Kidney (tissue), 13 donors: ENCODE measurements at regions not wholly inside any gene's neighbourhood (a gene's known extent, or its start where the extent isn't known, plus 50 kb on each side); places are given as distances from the start of the nearest gene placed in this dataset.

Experiments used
- DNase-seq, 5 donors: peaks; one replicate each; pipeline ENCODE4 v3.0.0-alpha.2; 2013 to 2020
- FAIRE-seq: peaks from 2 replicates; lab custom pipeline; 2012; peaks lifted over from hg19 to GRCh38; lab: Jason Lieb, UNC
- H3K27ac ChIP-seq, 2 donors: one replicate each; pipeline ENCODE4 v1.7.0; 2013; ENCODE audit warnings: low read depth in 2 of 2, low read length in 2 of 2, inconsistent platforms in 1 of 2
- H3K27me3 ChIP-seq: one replicate; pipeline ENCODE4 v1.7.1; 2013; ENCODE audit warnings: low read length, inconsistent platforms; ENCODE audit not compliant: control insufficient read depth, insufficient read depth
- H3K36me3 ChIP-seq, 3 donors: one replicate each; pipeline versions ENCODE4 v1.7.0 to v1.7.1; 2013; ENCODE audit warnings: low read length in 3 of 3, control low read depth in 1 of 3, inconsistent platforms in 1 of 3; ENCODE audit not compliant: insufficient read depth in 3 of 3, control insufficient read depth in 2 of 3
- H3K4me1 ChIP-seq, 3 donors: one replicate each; pipeline versions ENCODE4 v1.7.0 to v1.7.1; 2013; ENCODE audit warnings: low read length in 3 of 3, inconsistent platforms in 1 of 3, low read depth in 1 of 3; ENCODE audit not compliant: control insufficient read depth in 2 of 3, insufficient read depth in 2 of 3
- H3K4me3 ChIP-seq, 3 donors: one replicate each; pipeline versions ENCODE4 v1.7.0 to v1.8.1; 2013; ENCODE audit warnings: low read length in 3 of 3, control low read depth in 1 of 3, inconsistent platforms in 1 of 3
- H3K9ac ChIP-seq, 3 donors: one replicate each; pipeline versions ENCODE4 v1.7.0 to v1.7.1; 2013; ENCODE audit warnings: low read length in 3 of 3, control low read depth in 1 of 3, inconsistent platforms in 1 of 3
- H3K9me3 ChIP-seq, 3 donors: one replicate each; pipeline versions ENCODE4 v1.7.0 to v1.7.1; 2013; ENCODE audit warnings: low read length in 3 of 3, control low read depth in 1 of 3, inconsistent platforms in 1 of 3; ENCODE audit not compliant: control insufficient read depth in 2 of 3, insufficient read depth in 1 of 3
- CTCF ChIP-seq: IDR thresholded peaks from 3 replicates; pipeline ENCODE4 v1.5.1; 2012; ENCODE audit warnings: mild to moderate bottlenecking, moderate library complexity, borderline replicate concordance; ENCODE audit not compliant: insufficient read depth; ENCODE audit errors: extremely low read depth
- intact Hi-C: fragments of 100-400 bp; cut with DNase I; formaldehyde crosslinking; loops from one replicate; pipeline ENCODE4 v1.11.1; 2022
- donor health status: control.
- donor health status: control.
- donor health status: control.
- donor health status: control.
- donor health status: control.
- donor health status: DM: yes; HTN: yes; CAD: no.
- donor health status: Normal renal cell carcinoma (clear cell type).

GRCh38 chr4:186017801-186018200 lies 51.2 kb upstream of the TLR3 start:
- H3K36me3 ChIP-seq = no peaks in the 10 kb centered on the region
- peaks cover 0 to 2% (median 0%) of the 10 kb centered on the region in 3 donors for H3K4me1 ChIP-seq
- H3K27ac ChIP-seq = no peak overlapping the region
- H3K9me3 ChIP-seq = no peaks in the 10 kb centered on the region
- no peak for TF ChIP-seq CTCF
- FAIRE-seq = no peak
- H3K27me3 ChIP-seq = no peaks in the 10 kb centered on the region
- H3K4me3 ChIP-seq = no peak overlapping the region
- intact Hi-C loops = no loop called here
- DNase-seq = no peak
- H3K9ac ChIP-seq = no peak overlapping the region

GRCh38 chr4:186018261-186018660 lies 50.7 kb upstream of the TLR3 start:
- H3K4me1 ChIP-seq = peaks cover 0 to 2% (median 0%) of the 10 kb centered on the region in 3 donors
- FAIRE-seq = no peak
- TF ChIP-seq CTCF = no peak
- H3K36me3 ChIP-seq = no peaks in the 10 kb centered on the region
- H3K9ac ChIP-seq = no peak overlapping the region
- H3K4me3 ChIP-seq = no peak overlapping the region
- H3K27me3 ChIP-seq = no peaks in the 10 kb centered on the region
- H3K27ac ChIP-seq = no peak overlapping the region
- no peak for DNase-seq
- intact Hi-C loops = no loop called here
- H3K9me3 ChIP-seq = no peaks in the 10 kb centered on the region

- no peak overlapping the region for H3K9ac ChIP-seq
- no peaks in the 10 kb centered on the region for H3K9me3 ChIP-seq
- H3K4me3 ChIP-seq = no peak overlapping the region
- DNase-seq (no peak), FAIRE-seq (no peak)
- no peak overlapping the region for H3K27ac ChIP-seq
- H3K27me3 ChIP-seq = no peaks in the 10 kb centered on the region
- no peaks in the 10 kb centered on the region for H3K36me3 ChIP-seq
- no peak for TF ChIP-seq CTCF
- intact Hi-C loops = no loop called here
- peaks cover 0 to 2% (median 0%) of the 10 kb centered on the region in 3 donors for H3K4me1 ChIP-seq
Measured at GRCh38 chr4:186018784-186019183, 50.2 kb upstream of the TLR3 start.
